NCI-H345 treated with DMSO at 0.1 percent for 48 hours (cell line): ENCODE measurements at regions not wholly inside any gene's neighbourhood (a gene's known extent, or its start where the extent isn't known, plus 50 kb on each side); places are given as distances from the start of the nearest gene placed in this dataset.

Experiments
- DNase-seq: peaks from one replicate; lab custom pipeline; 2025; ENCODE audit not compliant: unreplicated experiment; lab: John Stamatoyannopoulos, UW

DNA sequence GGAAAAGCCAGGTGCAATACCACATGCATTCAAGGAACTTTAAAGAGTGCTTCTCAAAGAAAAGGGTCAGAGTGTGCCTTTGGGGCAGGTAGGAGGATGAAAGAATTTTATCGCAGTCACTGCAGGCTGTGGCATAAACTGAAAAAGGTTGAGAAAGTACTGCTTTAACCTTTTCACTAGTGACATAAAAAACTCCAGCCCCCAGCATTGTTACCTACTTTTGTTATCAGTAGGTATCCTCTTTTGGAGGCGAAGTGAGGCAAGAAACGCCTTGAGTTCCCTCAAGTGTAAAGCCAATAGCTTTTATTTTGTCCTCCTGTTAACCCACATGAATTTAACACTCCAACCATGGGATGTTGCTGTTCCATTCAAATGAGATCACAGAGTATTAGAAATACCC, 64.7 kb upstream of the CHD1 start:
- DNase-seq: no peak

- DNase-seq: no peak
Measured at GRCh38 chr5:98992552-98992951, 63.7 kb upstream of the CHD1 start.

DNA sequence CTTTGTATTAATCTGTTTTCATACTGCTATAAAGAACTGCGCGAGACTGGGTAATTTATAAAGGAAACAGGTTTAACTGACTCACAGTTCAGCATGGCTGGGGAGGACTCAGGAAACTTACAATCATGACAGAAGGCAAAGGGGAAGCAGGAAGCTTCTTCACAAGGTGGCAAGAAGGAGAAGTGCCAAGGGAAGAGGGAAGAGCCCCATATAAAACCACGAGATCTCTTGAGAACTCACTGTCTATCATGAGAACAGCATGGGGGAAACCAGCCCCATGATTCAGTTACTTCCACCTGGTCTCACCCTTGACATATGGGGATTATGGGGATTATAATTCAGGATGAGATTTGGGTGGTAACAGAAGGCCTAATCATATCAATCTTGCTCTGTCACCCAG, 60.9 kb upstream of the CHD1 start:
- no peak for DNase-seq

GRCh38 chr5:98986587-98986986, 57.8 kb upstream of the CHD1 start:
- DNase-seq: no peak

DNA sequence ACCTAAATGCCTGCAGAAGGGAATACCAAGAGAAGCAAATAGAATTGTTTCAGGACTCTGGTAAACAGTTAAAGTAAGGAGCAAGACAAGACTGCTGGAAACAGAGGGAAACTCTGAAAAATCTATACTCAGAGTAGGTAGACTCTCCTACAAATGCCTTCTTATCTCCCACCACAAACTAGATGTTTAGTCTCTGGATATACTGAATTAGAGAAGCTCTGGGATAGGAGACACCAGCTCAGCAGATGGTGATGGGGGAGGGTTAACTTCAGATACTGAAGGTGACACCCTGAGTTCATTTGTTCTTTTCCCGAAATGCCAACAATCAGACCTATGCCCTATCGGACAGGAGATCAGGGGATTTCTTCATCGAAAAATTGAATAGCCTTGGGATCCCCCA, 54.1 kb upstream of the CHD1 start:
- no peak for DNase-seq
